H1 (cell line): ENCODE measurements at regions not wholly inside any gene's neighbourhood (a gene's known extent, or its start where the extent isn't known, plus 50 kb on each side); places are given as distances from the start of the nearest gene placed in this dataset.

Source experiments
- CTCF ChIA-PET: fragments of 300-600 bp; sonication (Branson Sonifier 250); formaldehyde crosslinking; loops from one replicate; lab custom pipeline; 2021; ENCODE audit not compliant: partially characterized antibody; lab: Charles Lee
- POLR2A ChIA-PET: fragments of 300-600 bp; sonication (Branson Sonifier 250); formaldehyde crosslinking; loops from one replicate; lab custom pipeline; 2021; ENCODE audit warnings: inconsistent platforms; ENCODE audit not compliant: partially characterized antibody; lab: Charles Lee
- DNase-seq, 2 experiments: peaks; one replicate each; pipeline versions ENCODE4 v3.0.0 to v3.0.0-alpha.2; 2010 to 2022; ENCODE audit warnings: low spot score in 2 of 2, low read depth in 1 of 2, mixed read lengths in 1 of 2
- FAIRE-seq: peaks from 2 replicates; lab custom pipeline; 2011; peaks lifted over from hg19 to GRCh38; lab: Jason Lieb, UNC
- H2AFZ ChIP-seq: 2 replicates; pipeline ENCODE4 v1.8.1; 2012; ENCODE audit warnings: low read length, inconsistent platforms
- H2AK5ac ChIP-seq: 2 replicates; pipeline ENCODE4 v1.6.1; 2013; ENCODE audit warnings: low read depth, low read length
- H2BK120ac ChIP-seq: replicated peaks from 2 replicates; pipeline ENCODE3; 2013; ENCODE audit warnings: low read depth, low read length, inconsistent platforms
- H2BK12ac ChIP-seq: 2 replicates; pipeline ENCODE4 v1.6.1; 2013; ENCODE audit warnings: low read depth, low read length
- H2BK15ac ChIP-seq: 2 replicates; pipeline ENCODE4 v1.6.1; 2013; ENCODE audit warnings: low read length
- H2BK20ac ChIP-seq: 2 replicates; pipeline ENCODE4 v1.6.1; 2013; ENCODE audit warnings: low read length
- H2BK5ac ChIP-seq: 2 replicates; pipeline ENCODE4 v1.6.1; 2013; ENCODE audit warnings: low read depth, low read length
- H3K14ac ChIP-seq: 2 replicates; pipeline ENCODE4 v1.6.1; 2013; ENCODE audit warnings: inconsistent platforms; ENCODE audit not compliant: insufficient read length
- H3K18ac ChIP-seq: 2 replicates; pipeline ENCODE4 v1.6.1; 2013; ENCODE audit warnings: low read length; ENCODE audit errors: extremely low read depth
- H3K23ac ChIP-seq: 2 replicates; pipeline ENCODE4 v1.6.1; 2013; ENCODE audit warnings: inconsistent platforms; ENCODE audit not compliant: insufficient read length
- H3K23me2 ChIP-seq: 2 replicates; pipeline ENCODE4 v1.6.1; 2013; ENCODE audit warnings: low read depth, low read length
- H3K27ac ChIP-seq: 2 replicates; pipeline ENCODE4 v1.6.1; 2011; ENCODE audit warnings: low read depth, low read length, inconsistent platforms
- H3K27me3 ChIP-seq, 4 experiments: replicated peaks in 1 of 4; 1 replicate in 1 of 4; 2 replicates in 3 of 4; pipeline versions ENCODE4 v1.6.1 to v1.8.1; 2011 to 2013; ENCODE audit warnings: low read length in 3 of 4, mild to moderate bottlenecking in 3 of 4, inconsistent platforms in 2 of 4, mixed read lengths in 2 of 4, moderate library complexity in 1 of 4; ENCODE audit not compliant: control insufficient read depth in 3 of 4, insufficient read depth in 3 of 4; ENCODE audit errors: extremely low read depth in 1 of 4
- H3K36me3 ChIP-seq, 4 experiments: 2 replicates each; pipeline versions ENCODE4 v1.6.1 to v1.8.1; 2011 to 2013; ENCODE audit warnings: mild to moderate bottlenecking in 4 of 4, low read length in 3 of 4, moderate library complexity in 2 of 4, control low read depth in 1 of 4, inconsistent platforms in 1 of 4; ENCODE audit not compliant: insufficient read depth in 4 of 4, control insufficient read depth in 2 of 4
- H3K4ac ChIP-seq: replicated peaks from 2 replicates; pipeline ENCODE3; 2013; ENCODE audit warnings: low read length, low read depth, mixed read lengths, inconsistent platforms; ENCODE audit not compliant: insufficient read length
- H3K4me1 ChIP-seq, 4 experiments: replicated peaks in 1 of 4; 1 replicate in 1 of 4; 2 replicates in 3 of 4; pipeline versions ENCODE4 v1.6.1 to v1.8.1; 2011 to 2013; ENCODE audit warnings: low read length in 3 of 4, inconsistent platforms in 2 of 4, mixed read lengths in 1 of 4; ENCODE audit not compliant: insufficient read depth in 4 of 4, control insufficient read depth in 3 of 4
- H3K4me2 ChIP-seq, 2 experiments: 2 replicates each; pipeline versions ENCODE4 v1.6.1 to v1.8.1; 2011 to 2013; ENCODE audit warnings: low read depth in 2 of 2, low read length in 2 of 2, control low read depth in 1 of 2, inconsistent platforms in 1 of 2, mild to moderate bottlenecking in 1 of 2; ENCODE audit not compliant: insufficient read depth in 1 of 2
- H3K4me3 ChIP-seq, 4 experiments: fragments of 200-600, 300-600 bp in 1 of 4; sonication (generic), shearing (Covaris generic), sonication (Bioruptor Twin) in 1 of 4; 2 replicates each; pipeline versions ENCODE4 v1.5.1 to v1.8.1; 2011 to 2016; ENCODE audit warnings: low read length in 4 of 4, low read depth in 3 of 4, control low read depth in 2 of 4, inconsistent platforms in 2 of 4, mild to moderate bottlenecking in 2 of 4, mixed read lengths in 1 of 4, moderate library complexity in 1 of 4; ENCODE audit not compliant: insufficient read depth in 2 of 4; ENCODE audit errors: extremely low read depth in 1 of 4
- H3K56ac ChIP-seq: replicated peaks from 2 replicates; pipeline ENCODE3; 2013; ENCODE audit warnings: low read depth, mild to moderate bottlenecking, mixed read lengths, low read length, inconsistent platforms; ENCODE audit not compliant: insufficient read length
- H3K79me1 ChIP-seq: 2 replicates; pipeline ENCODE4 v1.6.1; 2013; ENCODE audit warnings: low read depth, low read length, control low read depth
- H3K79me2 ChIP-seq, 2 experiments: 2 replicates each; pipeline versions ENCODE4 v1.6.1 to v1.8.1; 2012 to 2013; ENCODE audit warnings: low read length in 2 of 2, mild to moderate bottlenecking in 2 of 2, inconsistent platforms in 1 of 2; ENCODE audit not compliant: insufficient read depth in 2 of 2, control insufficient read depth in 1 of 2
- H3K9ac ChIP-seq, 4 experiments: replicated peaks in 1 of 4; 1 replicate in 1 of 4; 2 replicates in 3 of 4; pipeline versions ENCODE4 v1.6.1 to v1.8.1; 2011 to 2013; ENCODE audit warnings: low read depth in 3 of 4, low read length in 3 of 4, control low read depth in 2 of 4, mild to moderate bottlenecking in 2 of 4, moderate library complexity in 2 of 4, inconsistent platforms in 1 of 4; ENCODE audit errors: extremely low read depth in 1 of 4
- H3K9me3 ChIP-seq, 2 experiments: 2 replicates each; pipeline versions ENCODE4 v1.6.1 to v1.8.1; 2012 to 2013; ENCODE audit warnings: mild to moderate bottlenecking in 2 of 2, moderate library complexity in 2 of 2, control low read depth in 1 of 2, inconsistent platforms in 1 of 2, low read depth in 1 of 2, low read length in 1 of 2, mixed read lengths in 1 of 2; ENCODE audit not compliant: insufficient read depth in 2 of 2
- H4K20me1 ChIP-seq, 2 experiments: replicated peaks in 1 of 2; 2 replicates each; pipeline versions ENCODE3 to v1.8.1; 2011 to 2013; ENCODE audit warnings: inconsistent platforms in 2 of 2, low read length in 2 of 2, mild to moderate bottlenecking in 1 of 2; ENCODE audit not compliant: insufficient read depth in 2 of 2, control insufficient read depth in 1 of 2
- H4K5ac ChIP-seq: 2 replicates; pipeline ENCODE4 v1.6.1; 2013; ENCODE audit warnings: low read length, low read depth, mixed read lengths, inconsistent platforms; ENCODE audit not compliant: insufficient read length
- H4K8ac ChIP-seq: 2 replicates; pipeline ENCODE4 v1.8.0; 2013; ENCODE audit warnings: mild to moderate bottlenecking, moderate library complexity, low read length, inconsistent platforms; ENCODE audit not compliant: insufficient read depth; ENCODE audit errors: extremely low read depth
- H4K91ac ChIP-seq: replicated peaks from 2 replicates; pipeline ENCODE3; 2013; ENCODE audit warnings: low read length, mixed read lengths, inconsistent platforms; ENCODE audit not compliant: insufficient read length
- ASH2L ChIP-seq: fragments of 200-600, 300-600 bp; sonication (generic); IDR thresholded peaks from one replicate; pipeline ENCODE4 v1.7.1; 2017; ENCODE audit warnings: low read length
- BACH1 ChIP-seq: IDR thresholded peaks from 2 replicates; pipeline ENCODE4 v1.6.1; 2012; ENCODE audit warnings: low read length, improper control_type of control experiment
- CBX5 ChIP-seq: fragments of 300-800, 300-1000 bp; sonication (generic); IDR thresholded peaks from 2 replicates; pipeline ENCODE4 v1.7.1; 2016; ENCODE audit warnings: antibody characterized with exemption, low read length, low read depth
- KDM4A ChIP-seq: IDR thresholded peaks from one replicate; pipeline ENCODE4 v1.7.1; 2012; ENCODE audit warnings: low read depth, mild to moderate bottlenecking, moderate library complexity, low read length, inconsistent platforms; ENCODE audit not compliant: severe bottlenecking
- KDM5A ChIP-seq: fragments of 200-600 bp; IDR thresholded peaks from 2 replicates; pipeline ENCODE4 v1.7.1; 2012; ENCODE audit warnings: mild to moderate bottlenecking, low read length, inconsistent platforms, mixed read lengths
- PHF8 ChIP-seq: fragments of 200-600 bp; sonication (generic); conservative IDR thresholded peaks from 2 replicates; pipeline ENCODE4 v1.7.1; 2012; ENCODE audit warnings: low read depth, mild to moderate bottlenecking, inconsistent platforms, low read length, moderate library complexity
- RAD21 ChIP-seq, 2 experiments: IDR thresholded peaks in 1 of 2; conservative IDR thresholded peaks in 1 of 2; 2 replicates each; pipeline ENCODE4 v1.6.1; 2011; ENCODE audit warnings: low read depth in 2 of 2, low read length in 2 of 2, improper control_type of control experiment in 1 of 2, inconsistent platforms in 1 of 2, mild to moderate bottlenecking in 1 of 2, moderate library complexity in 1 of 2
- RXRA ChIP-seq: IDR thresholded peaks from 2 replicates; pipeline ENCODE4 v1.6.1; 2011; ENCODE audit warnings: low read depth, mild to moderate bottlenecking, low read length, moderate library complexity; ENCODE audit not compliant: insufficient read depth
- SAP30 ChIP-seq: fragments of 300-600 bp; sonication (generic); IDR thresholded peaks from 2 replicates; pipeline ENCODE4 v1.7.1; 2012; ENCODE audit warnings: low read length, moderate library complexity, mild to moderate bottlenecking, inconsistent platforms; ENCODE audit not compliant: insufficient read depth, insufficient replicate concordance
- SP1 ChIP-seq: IDR thresholded peaks from 2 replicates; pipeline ENCODE4 v1.6.1; 2011; ENCODE audit warnings: low read depth, low read length
- SP2 ChIP-seq: IDR thresholded peaks from 2 replicates; pipeline ENCODE4 v1.6.1; 2012; ENCODE audit warnings: mild to moderate bottlenecking, low read length, inconsistent platforms
- SP4 ChIP-seq: IDR thresholded peaks from 2 replicates; pipeline ENCODE4 v1.6.1; 2012; ENCODE audit warnings: low read length, inconsistent platforms
- whole genome bisulfite sequencing, 2 experiments: shearing (Covaris generic) in 1 of 2; methylation state at CpG; one replicate each; pipeline versions ENCODE4 v1.1.6 to v1.1.7; 2013 to 2015; ENCODE audit warnings: low lambda C conversion rate in 2 of 2, mixed read lengths in 2 of 2, inconsistent platforms in 1 of 2, low coverage in 1 of 2, missing lambda C conversion rate in 1 of 2; ENCODE audit not compliant: insufficient replicate concordance in 2 of 2, insufficient coverage in 1 of 2, insufficient read length in 1 of 2; ENCODE audit errors: extremely low coverage in 1 of 2, missing lambda C conversion rate in 1 of 2; 5-methylcytosine and 5-hydroxymethylcytosine counted together
- TF ChIP-seq, protein P1 (sequence below): IDR thresholded peaks from 2 replicates; pipeline ENCODE4 v1.6.1; 2011; ENCODE audit warnings: low read length, improper control_type of control experiment

DNA sequence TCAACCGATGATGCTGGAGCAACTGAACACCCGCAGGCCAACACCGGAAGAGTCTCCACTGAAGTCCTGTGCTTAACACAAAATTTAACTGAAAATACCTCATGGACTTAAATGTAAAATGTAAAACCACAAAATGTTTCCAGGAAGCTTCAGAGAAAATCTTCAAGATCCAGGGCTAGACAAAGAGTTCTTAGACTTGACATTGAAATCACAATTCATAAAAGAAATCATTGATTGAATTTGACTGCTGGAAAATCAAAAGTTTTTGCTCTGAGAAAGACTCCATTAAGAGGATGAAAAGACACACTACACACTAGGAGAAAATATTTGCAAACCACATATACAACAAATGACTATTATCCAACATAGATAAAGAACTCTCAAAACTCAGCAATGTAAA, 234.7 kb upstream of the PPP2R2D start:
- Histone ChIP-seq H2BK5ac (no peak overlapping the region), H3K9ac (no peak overlapping the region), H3K9me3 (no peaks in the 10 kb centered on the region), H3K14ac (no peak overlapping the region), H3K4me2 (no peak overlapping the region), H3K23me2 (peaks cover 5% of the 10 kb centered on the region; the same call in 1 of the 2 replicates), H4K91ac (no peak overlapping the region), H3K4me1 (no peaks in the 10 kb centered on the region), H2BK15ac (no peak overlapping the region), H3K4me3 (no peak overlapping the region), H2BK12ac (no peak overlapping the region), H3K56ac (no peak overlapping the region), H4K8ac (no peak overlapping the region), H3K79me2 (no peaks in the 10 kb centered on the region), H2BK120ac (no peak overlapping the region), H3K18ac (no peak overlapping the region), H4K5ac (no peak overlapping the region), H3K79me1 (no peaks in the 10 kb centered on the region), H4K20me1 (no peaks in the 10 kb centered on the region), H3K4ac (no peak overlapping the region), H2BK20ac (no peak overlapping the region), H3K36me3 (no peaks in the 10 kb centered on the region), H3K23ac (no peak overlapping the region), H3K27me3 (no peaks in the 10 kb centered on the region; a peak in 1 of 7 replicates), H2AK5ac (no peak overlapping the region), H3K27ac (no peak overlapping the region), H2AFZ (no peak overlapping the region)
- ChIA-PET POLR2A (no interaction called here), CTCF (interaction anchor here (1.1 to 1.4 kb wide), 2 partner anchors 14 to 20 kb away, joined by 4 to 6 read pairs; no protein-coding TSS in a partner anchor)
- FAIRE-seq (no peak), DNase-seq (no peak)
- no peak for TF ChIP-seq KDM4A
- no peak for TF ChIP-seq PHF8
- TF ChIP-seq BACH1, result no peak
- TF ChIP-seq CBX5, result no peak
- TF ChIP-seq SP1, result no peak
- TF ChIP-seq SAP30, result no peak
- TF ChIP-seq SP4, result no peak
- no peak for TF ChIP-seq SP2
- no peak for TF ChIP-seq KDM5A
- TF ChIP-seq ASH2L, result no peak
- TF ChIP-seq RAD21 (IDR thresholded peaks at IDR 0.05 in 1 of 2, conservative IDR thresholded peaks at IDR 0.05 in 1 of 2; ENCODE audit: low read depth in 2 of 2, low read length in 2 of 2), result no peak
- TF ChIP-seq, protein P1, sequence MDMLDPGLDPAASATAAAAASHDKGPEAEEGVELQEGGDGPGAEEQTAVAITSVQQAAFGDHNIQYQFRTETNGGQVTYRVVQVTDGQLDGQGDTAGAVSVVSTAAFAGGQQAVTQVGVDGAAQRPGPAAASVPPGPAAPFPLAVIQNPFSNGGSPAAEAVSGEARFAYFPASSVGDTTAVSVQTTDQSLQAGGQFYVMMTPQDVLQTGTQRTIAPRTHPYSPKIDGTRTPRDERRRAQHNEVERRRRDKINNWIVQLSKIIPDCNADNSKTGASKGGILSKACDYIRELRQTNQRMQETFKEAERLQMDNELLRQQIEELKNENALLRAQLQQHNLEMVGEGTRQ, result no peak
- no peak for TF ChIP-seq RXRA
- 97% methylated on average over 3 of the region's 3 CpGs; no CpG with 5 or more reads in 1 of the 2 experiments for WGBS, 2 experiments
